Progenitor cell of endocrine pancreas (in vitro differentiated cells): ENCODE measurements at regions not wholly inside any gene's neighbourhood (a gene's known extent, or its start where the extent isn't known, plus 50 kb on each side); places are given as distances from the start of the nearest gene placed in this dataset.

ENCODE experiments used
- DNase-seq: peaks from one replicate; pipeline ENCODE4 v3.0.0; 2021; ENCODE audit warnings: low spot score; ENCODE audit not compliant: unreplicated experiment
- H3K27ac Mint-ChIP-seq: 2 replicates; pipeline ENCODE4 v1.8.0; 2021; ENCODE audit warnings: mild to moderate bottlenecking, moderate library complexity, mixed read lengths
- H3K27me3 Mint-ChIP-seq: 2 replicates; pipeline ENCODE4 v1.8.0; 2021; ENCODE audit warnings: mixed read lengths
- H3K36me3 Mint-ChIP-seq: 2 replicates; pipeline ENCODE4 v1.8.0; 2022; ENCODE audit warnings: mixed read lengths; ENCODE audit not compliant: insufficient read depth
- H3K4me1 Mint-ChIP-seq: 2 replicates; pipeline ENCODE4 v1.8.0; 2021; ENCODE audit warnings: low read depth, mixed read lengths
- H3K4me3 Mint-ChIP-seq: 2 replicates; pipeline ENCODE4 v1.8.0; 2021; ENCODE audit warnings: low read depth, mild to moderate bottlenecking, moderate library complexity, mixed read lengths
- H3K9me3 Mint-ChIP-seq: 2 replicates; pipeline ENCODE4 v1.8.0; 2021; ENCODE audit warnings: low read depth, mixed read lengths
- CTCF ChIP-seq: fragments of 200-600 bp; sonication (generic); IDR thresholded peaks from one replicate; pipeline ENCODE4 v1.5.0; 2021; ENCODE audit warnings: antibody characterized with exemption, mild to moderate bottlenecking; ENCODE audit not compliant: unreplicated experiment

- no peak overlapping the region for H3K27ac Mint-ChIP-seq
- no peaks in the 10 kb centered on the region for H3K9me3 Mint-ChIP-seq
- H3K4me3 Mint-ChIP-seq: no peak overlapping the region
- TF ChIP-seq CTCF: no peak
- H3K36me3 Mint-ChIP-seq: no peaks in the 10 kb centered on the region
- DNase-seq: no peak
- peaks cover 31% of the 10 kb centered on the region for H3K27me3 Mint-ChIP-seq
- peaks cover 7% of the 10 kb centered on the region for H3K4me1 Mint-ChIP-seq
Measured at GRCh38 chr2:16317211-16317830, 348.3 kb downstream of the CYRIA start.

GRCh38 chr2:16316456-16317210 lies 349.0 kb downstream of the CYRIA start:
- no peak for TF ChIP-seq CTCF
- Mint-ChIP-seq H3K4me3 (no peak overlapping the region), H3K9me3 (no peaks in the 10 kb centered on the region), H3K36me3 (no peaks in the 10 kb centered on the region), H3K27ac (no peak overlapping the region), H3K4me1 (peaks cover 7% of the 10 kb centered on the region), H3K27me3 (peaks cover 34% of the 10 kb centered on the region)
- no peak for DNase-seq

- Mint-ChIP-seq H3K9me3 (no peaks in the 10 kb centered on the region), H3K27ac (no peak overlapping the region), H3K4me3 (no peak overlapping the region), H3K36me3 (no peaks in the 10 kb centered on the region), H3K27me3 (peaks cover 34% of the 10 kb centered on the region), H3K4me1 (peaks cover 7% of the 10 kb centered on the region)
- no peak for TF ChIP-seq CTCF
- no peak for DNase-seq
Measured at GRCh38 chr2:16315908-16316307, 349.7 kb downstream of the CYRIA start.

GRCh38 chr2:16315458-16315835 lies 350.2 kb downstream of the CYRIA start:
- no peak overlapping the region for H3K4me3 Mint-ChIP-seq
- H3K4me1 Mint-ChIP-seq: peaks cover 5% of the 10 kb centered on the region
- no peak overlapping the region for H3K27ac Mint-ChIP-seq
- H3K9me3 Mint-ChIP-seq: no peaks in the 10 kb centered on the region
- no peak for TF ChIP-seq CTCF
- no peaks in the 10 kb centered on the region for H3K36me3 Mint-ChIP-seq
- H3K27me3 Mint-ChIP-seq: peaks cover 34% of the 10 kb centered on the region
- DNase-seq: no peak

- Mint-ChIP-seq H3K36me3 (no peaks in the 10 kb centered on the region), H3K27me3 (peaks cover 34% of the 10 kb centered on the region), H3K4me1 (peaks cover 5% of the 10 kb centered on the region), H3K4me3 (no peak overlapping the region), H3K9me3 (no peaks in the 10 kb centered on the region), H3K27ac (no peak overlapping the region)
- no peak for TF ChIP-seq CTCF
- DNase-seq: no peak
Measured at GRCh38 chr2:16314691-16315457, 350.8 kb downstream of the CYRIA start.
